Endothelial cell of umbilical vein (primary cell): ENCODE measurements at regions not wholly inside any gene's neighbourhood (a gene's known extent, or its start where the extent isn't known, plus 50 kb on each side); places are given as distances from the start of the nearest gene placed in this dataset.

Experiments
- BruUV-seq: library from RNA; stranded (reverse); fragments of 400-500 nt; replicated peaks from 2 replicates; lab custom pipeline; 2021; lab: Mats Ljungman, UMichigan
- CTCF ChIA-PET: fragments of 300-600, 350-600 bp; sonication (Branson Sonifier 250); formaldehyde crosslinking; loops from one replicate; lab custom pipeline; 2021; ENCODE audit warnings: antibody characterized with exemption, inconsistent platforms; lab: Charles Lee
- POLR2A ChIA-PET: fragments of 300-600, 350-600 bp; sonication (Branson Sonifier 250); formaldehyde crosslinking; loops from one replicate; lab custom pipeline; 2021; ENCODE audit warnings: antibody characterized with exemption, inconsistent platforms; lab: Charles Lee
- DNase-seq: peaks from one replicate; pipeline ENCODE4 v3.0.0-alpha.2; 2011; ENCODE audit warnings: low read depth, low spot score
- FAIRE-seq: peaks from 2 replicates; lab custom pipeline; 2011; peaks lifted over from hg19 to GRCh38; lab: Jason Lieb, UNC
- H2AFZ ChIP-seq: 2 replicates; pipeline ENCODE4 v1.6.0; 2012; ENCODE audit warnings: low read depth, low read length, control low read depth, inconsistent platforms
- H3K27ac ChIP-seq: 2 replicates; pipeline ENCODE4 v1.5.1; 2011; ENCODE audit warnings: low read depth, mild to moderate bottlenecking, control low read depth, low read length, moderate library complexity; ENCODE audit not compliant: insufficient read depth
- H3K27me3 ChIP-seq, 2 experiments: 2 replicates each; pipeline versions ENCODE4 v1.6.0 to v1.6.1; 2011; ENCODE audit warnings: low read length in 2 of 2, mixed read lengths in 1 of 2; ENCODE audit not compliant: control insufficient read depth in 2 of 2, insufficient read depth in 2 of 2
- H3K36me3 ChIP-seq, 2 experiments: 2 replicates in 1 of 2; 3 replicates in 1 of 2; pipeline ENCODE4 v1.5.1; 2011; ENCODE audit warnings: low read length in 2 of 2, mild to moderate bottlenecking in 1 of 2, moderate library complexity in 1 of 2; ENCODE audit not compliant: control insufficient read depth in 2 of 2, insufficient read depth in 2 of 2; ENCODE audit errors: extremely low read depth in 1 of 2
- H3K4me1 ChIP-seq: 3 replicates; pipeline ENCODE4 v1.5.1; 2011; ENCODE audit warnings: mild to moderate bottlenecking, low read length; ENCODE audit not compliant: control insufficient read depth, insufficient read depth; ENCODE audit errors: extremely low read depth
- H3K4me2 ChIP-seq: 2 replicates; pipeline ENCODE4 v1.6.1; 2011; ENCODE audit warnings: low read length, control low read depth, mixed read lengths; ENCODE audit not compliant: insufficient read depth
- H3K4me3 ChIP-seq, 3 experiments: fragments of 200-600 bp in 1 of 3; sonication (generic), shearing (Covaris generic) in 1 of 3; replicated peaks in 1 of 3; 2 replicates each; pipeline ENCODE4 v1.5.1; 2011 to 2016; ENCODE audit warnings: control low read depth in 3 of 3, low read length in 3 of 3, mild to moderate bottlenecking in 2 of 3, inconsistent platforms in 1 of 3, low read depth in 1 of 3, moderate library complexity in 1 of 3; ENCODE audit not compliant: insufficient read depth in 1 of 3
- H3K79me2 ChIP-seq: 2 replicates; pipeline ENCODE4 v1.6.0; 2012; ENCODE audit warnings: low read length, inconsistent platforms; ENCODE audit not compliant: control insufficient read depth, insufficient read depth
- H3K9ac ChIP-seq: replicated peaks from 2 replicates; pipeline ENCODE3; 2011; ENCODE audit warnings: low read length, control low read depth; ENCODE audit not compliant: insufficient read depth; ENCODE audit errors: extremely low read depth
- H3K9me1 ChIP-seq: replicated peaks from 3 replicates; pipeline ENCODE4 v1.6.0; 2011; ENCODE audit warnings: mild to moderate bottlenecking, low read length; ENCODE audit not compliant: control insufficient read depth, insufficient read depth; ENCODE audit errors: extremely low read depth
- H3K9me3 ChIP-seq: replicated peaks from 2 replicates; pipeline ENCODE4 v1.5.1; 2012; ENCODE audit warnings: low read length, inconsistent platforms; ENCODE audit not compliant: control insufficient read depth, insufficient read depth
- H4K20me1 ChIP-seq: replicated peaks from 2 replicates; pipeline ENCODE3; 2011; ENCODE audit warnings: mild to moderate bottlenecking, low read length; ENCODE audit not compliant: control insufficient read depth, insufficient read depth; ENCODE audit errors: extremely low read depth
- CTCF ChIP-seq, 2 donors: IDR thresholded peaks; 1 replicate in 1 of 2; 2 replicates in 1 of 2; pipeline ENCODE4 v1.5.1; 2011; ENCODE audit warnings: low read length in 2 of 2, mild to moderate bottlenecking in 2 of 2, moderate library complexity in 2 of 2, control low read depth in 1 of 2, inconsistent platforms in 1 of 2, low read depth in 1 of 2; ENCODE audit not compliant: insufficient read depth in 1 of 2; ENCODE audit errors: extremely low read depth in 1 of 2
- EZH2 ChIP-seq: IDR thresholded peaks from 2 replicates; pipeline ENCODE4 v1.6.1; 2012; ENCODE audit warnings: borderline replicate concordance, low read depth, mild to moderate bottlenecking, moderate library complexity, low read length, inconsistent platforms; ENCODE audit not compliant: severe bottlenecking
- FOS ChIP-seq: IDR thresholded peaks from 2 replicates; pipeline ENCODE4 v1.6.1; 2011; ENCODE audit warnings: mild to moderate bottlenecking, low read length, moderate library complexity, borderline replicate concordance; ENCODE audit not compliant: insufficient read depth
- GATA2 ChIP-seq: IDR thresholded peaks from 2 replicates; pipeline ENCODE4 v1.7.0; 2011; ENCODE audit warnings: low read depth, mild to moderate bottlenecking, moderate library complexity, mixed read lengths, low read length; ENCODE audit not compliant: insufficient read length, insufficient read depth
- JUN ChIP-seq: IDR thresholded peaks from 2 replicates; pipeline ENCODE4 v1.6.1; 2011; ENCODE audit warnings: borderline replicate concordance, low read depth; ENCODE audit not compliant: insufficient read length, insufficient read depth
- MAX ChIP-seq: IDR thresholded peaks from 2 replicates; pipeline ENCODE4 v1.6.1; 2011; ENCODE audit not compliant: insufficient read depth, insufficient read length
- MYC ChIP-seq: IDR thresholded peaks from one replicate; pipeline ENCODE4 v1.6.1; 2011; ENCODE audit warnings: mild to moderate bottlenecking, low read depth, low read length
- POLR2A ChIP-seq: IDR thresholded peaks from 2 replicates; pipeline ENCODE4 v1.6.1; 2012; ENCODE audit warnings: low read depth, mild to moderate bottlenecking, control low read depth, low read length
- POLR2AphosphoS5 ChIP-seq: IDR thresholded peaks from 2 replicates; pipeline ENCODE4 v1.6.1; 2012; ENCODE audit warnings: low read depth, mild to moderate bottlenecking, control low read depth, low read length, moderate library complexity; ENCODE audit not compliant: insufficient read depth
- dilution Hi-C: fragments of 300-500 bp; cut with MboI; formaldehyde crosslinking; loops from one replicate; pipeline ENCODE4 v1.15.0; 2019; ENCODE audit warnings: low sequenced_read_pairs; ENCODE audit not compliant: extremely low pct_ligation_motif_present
- intact Hi-C: fragments of 100-400 bp; cut with micrococcal nuclease; formaldehyde crosslinking; loops from one replicate; pipeline ENCODE4 v1.10.0; 2022

- no peak for FAIRE-seq
These were observed 263.3 kb downstream of the GLRX3 start for GRCh38 chr10:130399425-130399950.

More at GRCh38 chr10:130399425-130399950, 263.3 kb downstream of the GLRX3 start:
- no peak for DNase-seq
- Histone ChIP-seq H3K4me3 (no peak overlapping the region), H3K79me2 (no peaks in the 10 kb centered on the region), H3K27ac (no peak overlapping the region), H3K36me3 (no peaks in the 10 kb centered on the region), H3K27me3 (no peaks in the 10 kb centered on the region), H3K4me1 (no peaks in the 10 kb centered on the region), H3K4me2 (no peak overlapping the region), H4K20me1 (no peaks in the 10 kb centered on the region), H2AFZ (no peak overlapping the region), H3K9me1 (no peaks in the 10 kb centered on the region), H3K9me3 (peaks cover 6% of the 10 kb centered on the region), H3K9ac (no peak overlapping the region)
- TF ChIP-seq JUN (no peak), EZH2 (no peak), POLR2A (no peak), CTCF (IDR thresholded peaks at IDR 0.05; ENCODE audit: extremely low read depth in 1 of 2, insufficient read depth in 1 of 2, low read depth in 1 of 2, low read length in 2 of 2) (no peak), MYC (no peak), POLR2AphosphoS5 (no peak), GATA2 (no peak), MAX (no peak), FOS (no peak)
- dilution Hi-C loops (no loop called here), intact Hi-C loops (no loop called here)
- CTCF ChIA-PET = no interaction called here
- POLR2A ChIA-PET = no interaction called here
- BruUV-seq = no TSS peak
